Endothelial cell (in vitro differentiated cells): ENCODE measurements at regions not wholly inside any gene's neighbourhood (a gene's known extent, or its start where the extent isn't known, plus 50 kb on each side); places are given as distances from the start of the nearest gene placed in this dataset.

Experiments
- DNase-seq: peaks from one replicate; pipeline ENCODE4 v3.0.0; 2021; ENCODE audit warnings: low spot score
- H3K27ac Mint-ChIP-seq: one replicate; pipeline ENCODE4 v1.8.0; 2021; ENCODE audit warnings: mixed read lengths, inconsistent platforms; ENCODE audit not compliant: unreplicated experiment
- H3K27me3 Mint-ChIP-seq: one replicate; pipeline ENCODE4 v1.8.0; 2021; ENCODE audit warnings: mild to moderate bottlenecking, moderate library complexity, mixed read lengths, inconsistent platforms; ENCODE audit not compliant: unreplicated experiment
- H3K36me3 Mint-ChIP-seq: one replicate; pipeline ENCODE4 v1.8.0; 2021; ENCODE audit warnings: mild to moderate bottlenecking, low read depth, mixed read lengths, inconsistent platforms; ENCODE audit not compliant: unreplicated experiment
- H3K4me1 Mint-ChIP-seq: one replicate; pipeline ENCODE4 v1.8.0; 2021; ENCODE audit warnings: mild to moderate bottlenecking, mixed read lengths, inconsistent platforms; ENCODE audit not compliant: unreplicated experiment
- H3K4me3 Mint-ChIP-seq: one replicate; pipeline ENCODE4 v1.8.0; 2021; ENCODE audit warnings: mild to moderate bottlenecking, mixed read lengths, inconsistent platforms; ENCODE audit not compliant: unreplicated experiment
- H3K9me3 Mint-ChIP-seq: one replicate; pipeline ENCODE4 v1.8.0; 2021; ENCODE audit warnings: mixed read lengths, inconsistent platforms; ENCODE audit not compliant: unreplicated experiment
- TF ChIP-seq, protein P1 (sequence below): fragments of 200-600 bp; sonication (generic); IDR thresholded peaks from one replicate; pipeline ENCODE4 v1.5.0; 2021; ENCODE audit warnings: antibody characterized with exemption; ENCODE audit not compliant: unreplicated experiment

DNA sequence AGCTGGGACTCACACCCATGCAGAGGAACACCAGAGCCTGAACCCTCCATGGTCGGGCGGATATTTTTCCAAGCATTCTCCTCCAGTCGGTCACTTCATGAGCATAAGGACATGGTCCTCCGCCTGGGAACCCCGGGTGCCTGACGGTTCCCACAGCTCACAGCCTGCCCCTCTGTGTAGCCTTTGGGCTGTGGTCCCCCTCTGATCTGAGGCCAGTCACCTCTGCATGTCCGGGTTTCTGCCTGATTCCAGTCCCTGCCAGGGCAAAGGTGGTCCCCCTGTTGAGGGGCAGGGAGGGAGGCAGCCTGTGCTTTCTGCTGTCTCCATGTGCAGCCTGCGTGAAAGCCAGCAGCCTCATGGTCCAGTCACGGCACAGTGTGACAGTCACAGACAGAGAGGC, 76.6 kb upstream of the KLF13 start:
- H3K4me1 Mint-ChIP-seq = no peaks in the 10 kb centered on the region
- peaks cover 4% of the 10 kb centered on the region for H3K27me3 Mint-ChIP-seq
- TF ChIP-seq, protein P1, sequence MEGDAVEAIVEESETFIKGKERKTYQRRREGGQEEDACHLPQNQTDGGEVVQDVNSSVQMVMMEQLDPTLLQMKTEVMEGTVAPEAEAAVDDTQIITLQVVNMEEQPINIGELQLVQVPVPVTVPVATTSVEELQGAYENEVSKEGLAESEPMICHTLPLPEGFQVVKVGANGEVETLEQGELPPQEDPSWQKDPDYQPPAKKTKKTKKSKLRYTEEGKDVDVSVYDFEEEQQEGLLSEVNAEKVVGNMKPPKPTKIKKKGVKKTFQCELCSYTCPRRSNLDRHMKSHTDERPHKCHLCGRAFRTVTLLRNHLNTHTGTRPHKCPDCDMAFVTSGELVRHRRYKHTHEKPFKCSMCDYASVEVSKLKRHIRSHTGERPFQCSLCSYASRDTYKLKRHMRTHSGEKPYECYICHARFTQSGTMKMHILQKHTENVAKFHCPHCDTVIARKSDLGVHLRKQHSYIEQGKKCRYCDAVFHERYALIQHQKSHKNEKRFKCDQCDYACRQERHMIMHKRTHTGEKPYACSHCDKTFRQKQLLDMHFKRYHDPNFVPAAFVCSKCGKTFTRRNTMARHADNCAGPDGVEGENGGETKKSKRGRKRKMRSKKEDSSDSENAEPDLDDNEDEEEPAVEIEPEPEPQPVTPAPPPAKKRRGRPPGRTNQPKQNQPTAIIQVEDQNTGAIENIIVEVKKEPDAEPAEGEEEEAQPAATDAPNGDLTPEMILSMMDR = no peak
- no peaks in the 10 kb centered on the region for H3K36me3 Mint-ChIP-seq
- no peaks in the 10 kb centered on the region for H3K9me3 Mint-ChIP-seq
- H3K4me3 Mint-ChIP-seq = no peak overlapping the region
- no peak for DNase-seq
- no peak overlapping the region for H3K27ac Mint-ChIP-seq

DNA sequence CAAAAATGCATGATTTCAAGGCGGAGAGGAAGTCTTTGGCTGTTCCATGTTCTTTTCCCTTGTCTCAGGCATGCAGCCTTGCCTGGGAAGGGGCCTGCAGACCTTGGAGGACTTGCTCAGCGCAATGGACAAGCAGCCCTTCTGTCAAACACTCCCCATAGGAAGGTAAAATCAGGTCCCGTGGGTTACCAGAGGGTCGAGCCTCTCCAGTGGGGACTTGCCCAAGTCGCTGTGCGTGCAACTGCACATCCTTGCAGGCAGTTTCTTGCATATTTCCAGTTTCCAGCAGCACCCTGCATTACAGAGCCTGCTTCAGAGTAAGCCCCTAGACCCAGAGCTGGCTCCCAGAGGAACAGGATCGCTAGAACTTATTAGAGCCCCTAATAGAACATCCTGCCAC, 75.5 kb upstream of the KLF13 start:
- Mint-ChIP-seq H3K4me3 (no peak overlapping the region), H3K27me3 (peaks cover 4% of the 10 kb centered on the region), H3K9me3 (no peaks in the 10 kb centered on the region), H3K36me3 (no peaks in the 10 kb centered on the region), H3K4me1 (no peaks in the 10 kb centered on the region), H3K27ac (no peak overlapping the region)
- TF ChIP-seq, protein P1 = no peak
- DNase-seq = no peak

DNA sequence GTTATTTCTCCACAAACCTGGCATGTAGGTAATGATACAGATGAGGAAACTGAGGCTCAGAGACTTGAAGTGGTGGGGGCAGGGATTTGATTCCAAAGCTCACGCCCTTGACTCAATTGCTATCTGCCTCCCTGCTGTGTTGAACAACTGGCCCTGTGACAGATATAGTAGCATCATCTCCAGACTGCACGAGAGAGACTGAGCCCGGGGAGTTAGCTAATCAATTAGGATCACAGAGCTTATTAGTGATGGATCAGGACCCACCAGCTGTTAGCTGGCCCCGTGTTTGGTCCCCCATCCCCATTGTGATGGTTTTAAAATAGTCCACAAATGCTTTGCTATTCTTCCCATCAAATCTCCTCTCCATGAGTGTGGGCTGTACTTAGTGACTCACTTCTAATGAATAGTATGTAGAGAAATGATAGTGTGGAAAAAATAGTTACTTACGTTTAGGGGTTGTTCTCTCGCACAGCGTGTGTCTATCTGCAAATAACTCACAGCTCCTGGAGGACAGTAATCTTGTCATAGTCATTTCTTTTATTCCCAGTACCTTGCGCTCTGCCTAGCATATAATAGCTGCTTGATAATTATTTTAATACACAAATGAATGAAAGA, 74.4 kb upstream of the KLF13 start:
- Mint-ChIP-seq H3K27ac (no peak overlapping the region), H3K4me1 (no peaks in the 10 kb centered on the region), H3K9me3 (no peaks in the 10 kb centered on the region), H3K36me3 (no peaks in the 10 kb centered on the region), H3K27me3 (peaks cover 4% of the 10 kb centered on the region), H3K4me3 (no peak overlapping the region)
- TF ChIP-seq, protein P1 = no peak
- DNase-seq = no peak

DNA sequence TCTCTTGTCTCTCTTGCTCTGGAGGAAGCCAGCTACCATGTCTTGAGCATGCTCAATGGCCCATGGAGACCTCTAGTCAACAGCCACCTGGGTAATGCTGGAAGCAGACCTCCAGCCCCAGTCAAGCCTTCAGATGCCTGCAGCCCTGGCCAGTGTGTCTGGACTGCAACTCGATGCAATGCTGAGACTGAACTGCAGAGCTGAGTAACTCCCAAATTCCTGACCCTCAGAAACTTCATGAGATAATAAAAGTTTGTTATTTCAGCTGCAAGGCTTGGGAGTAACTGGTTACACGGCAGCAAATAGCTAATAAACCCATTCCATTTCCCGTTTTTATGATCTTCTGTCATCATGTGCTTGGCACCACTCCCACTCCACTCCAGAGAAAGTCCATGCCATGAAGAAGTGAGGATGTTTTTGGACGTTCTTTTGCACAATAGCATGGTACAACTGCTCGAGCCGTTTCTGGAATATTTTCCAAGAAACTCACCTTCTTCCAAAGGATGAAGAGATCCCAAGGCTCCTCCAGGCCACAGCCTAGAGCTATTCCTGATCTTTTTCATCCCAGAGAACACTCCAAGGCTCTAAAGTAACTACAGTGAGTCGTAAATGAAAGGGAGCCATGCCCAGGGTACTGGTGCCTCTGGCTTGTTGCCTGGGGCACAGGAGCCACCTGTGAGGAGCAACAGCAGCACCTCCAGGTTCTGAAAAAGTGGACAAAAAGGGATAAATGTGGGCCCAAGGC, 72.0 kb upstream of the KLF13 start:
- Mint-ChIP-seq H3K9me3 (no peaks in the 10 kb centered on the region), H3K4me3 (no peak overlapping the region), H3K27me3 (no peaks in the 10 kb centered on the region), H3K4me1 (no peaks in the 10 kb centered on the region), H3K36me3 (no peaks in the 10 kb centered on the region), H3K27ac (no peak overlapping the region)
- TF ChIP-seq, protein P1 = no peak
- no peak for DNase-seq

DNA sequence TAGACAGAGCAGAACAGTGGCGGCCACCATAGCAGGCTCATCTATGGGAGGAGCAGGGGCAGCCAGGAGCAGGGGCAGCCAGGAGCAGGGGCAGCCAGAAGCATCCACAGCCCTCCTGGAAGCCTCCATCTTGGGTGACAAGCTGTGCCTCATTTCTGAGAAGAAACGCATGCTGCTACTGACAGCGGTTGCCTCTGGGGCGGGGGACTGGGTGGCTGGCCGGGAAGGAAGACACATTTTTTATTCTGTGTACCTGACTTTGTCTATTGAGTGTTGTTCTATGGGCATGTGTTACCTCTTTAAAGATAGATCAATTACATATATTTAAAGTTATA, 71.5 kb upstream of the KLF13 start:
- DNase-seq = no peak
- TF ChIP-seq, protein P1 = no peak
- no peak overlapping the region for H3K4me3 Mint-ChIP-seq
- no peaks in the 10 kb centered on the region for H3K36me3 Mint-ChIP-seq
- H3K27me3 Mint-ChIP-seq = no peaks in the 10 kb centered on the region
- no peaks in the 10 kb centered on the region for H3K9me3 Mint-ChIP-seq
- H3K4me1 Mint-ChIP-seq = no peaks in the 10 kb centered on the region
- H3K27ac Mint-ChIP-seq = no peak overlapping the region
